ENCODE measurements at regions not wholly inside any gene's neighbourhood (a gene's known extent, or its start where the extent isn't known, plus 50 kb on each side); places are given as distances from the start of the nearest gene placed in this dataset.
"Not testable (repeated sequence)": the region's sequence is repeated elsewhere in the genome, so short reads cannot be mapped to it uniquely, and the experiment has no call there.

DNA sequence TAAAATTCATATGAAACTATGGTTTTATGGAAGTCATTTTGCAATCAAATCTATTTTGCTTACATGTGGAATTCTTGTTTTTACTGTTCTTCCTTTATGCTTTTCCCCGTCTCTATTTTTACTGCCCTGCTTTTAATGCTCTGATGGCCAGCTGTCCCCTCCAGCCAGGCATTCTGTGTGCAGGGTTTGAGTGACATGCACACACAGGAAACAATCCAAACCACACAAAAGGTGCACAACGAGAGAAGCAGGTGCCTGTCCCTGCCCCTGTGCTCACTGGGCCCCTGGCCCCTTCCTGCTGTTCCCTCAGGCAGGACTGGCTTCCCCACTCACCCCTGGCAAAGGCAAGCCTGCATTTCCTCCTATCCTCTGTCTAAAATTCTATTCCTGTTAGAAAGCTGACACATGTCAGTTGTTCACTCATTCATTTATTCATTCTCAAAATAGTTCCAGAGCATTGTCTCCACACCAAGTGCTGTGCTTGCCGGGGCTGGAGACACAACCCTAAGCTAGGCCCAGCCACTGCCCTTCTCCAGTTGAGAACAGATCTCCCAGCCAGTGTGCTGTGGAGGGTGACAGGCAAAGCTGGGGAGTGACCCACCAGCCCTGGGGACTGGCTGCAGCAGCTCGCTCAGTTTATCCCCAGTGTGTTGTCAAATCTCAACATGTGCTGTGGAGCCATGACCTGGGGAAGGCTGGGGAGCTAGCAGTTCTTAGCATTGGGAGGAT lies 346.3 kb downstream of the FBXW7 start:
- DNase-seq = peak; percentile 48

DNA sequence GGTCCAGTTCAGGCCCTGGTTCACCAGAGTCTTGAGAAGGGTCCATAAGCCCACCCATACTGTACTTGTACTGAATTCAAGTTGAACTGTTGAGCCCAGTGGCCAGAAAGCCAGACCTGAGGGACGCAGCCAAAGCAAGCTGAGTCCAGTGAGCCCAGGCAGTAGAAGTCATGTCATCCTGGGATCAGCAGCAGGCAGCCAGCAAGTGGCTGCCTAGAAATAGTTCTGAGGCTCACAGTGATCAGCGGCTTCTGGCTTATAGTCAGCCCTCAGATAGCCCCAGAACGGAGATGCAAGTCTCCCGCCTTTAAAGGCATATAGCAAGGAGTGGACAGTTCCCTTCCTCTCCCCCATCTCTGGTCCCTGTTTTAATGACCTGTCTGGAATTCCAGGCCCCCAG lies 347.1 kb downstream of the FBXW7 start:
- DNase-seq = no peak

DNA sequence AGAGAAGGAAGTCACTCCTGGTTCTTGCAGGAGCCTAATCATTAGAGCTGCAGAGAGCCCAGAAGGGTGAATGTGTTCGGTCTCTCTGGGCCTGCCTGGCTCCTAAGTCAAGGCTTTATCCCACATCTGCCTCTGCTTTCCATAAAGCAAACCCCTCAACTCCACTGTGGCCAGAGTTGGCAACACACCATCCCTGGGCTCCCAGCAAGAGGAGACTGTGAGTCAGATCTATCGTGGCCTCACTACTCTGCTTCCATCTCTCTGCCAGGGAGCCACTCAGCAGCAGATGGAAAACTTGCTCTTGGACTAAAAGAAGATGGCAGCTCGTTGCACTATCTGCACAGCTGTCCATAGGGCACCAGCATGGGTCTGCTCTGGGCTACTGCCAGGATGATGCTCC lies 348.2 kb downstream of the FBXW7 start:
- no peak for DNase-seq

DNA sequence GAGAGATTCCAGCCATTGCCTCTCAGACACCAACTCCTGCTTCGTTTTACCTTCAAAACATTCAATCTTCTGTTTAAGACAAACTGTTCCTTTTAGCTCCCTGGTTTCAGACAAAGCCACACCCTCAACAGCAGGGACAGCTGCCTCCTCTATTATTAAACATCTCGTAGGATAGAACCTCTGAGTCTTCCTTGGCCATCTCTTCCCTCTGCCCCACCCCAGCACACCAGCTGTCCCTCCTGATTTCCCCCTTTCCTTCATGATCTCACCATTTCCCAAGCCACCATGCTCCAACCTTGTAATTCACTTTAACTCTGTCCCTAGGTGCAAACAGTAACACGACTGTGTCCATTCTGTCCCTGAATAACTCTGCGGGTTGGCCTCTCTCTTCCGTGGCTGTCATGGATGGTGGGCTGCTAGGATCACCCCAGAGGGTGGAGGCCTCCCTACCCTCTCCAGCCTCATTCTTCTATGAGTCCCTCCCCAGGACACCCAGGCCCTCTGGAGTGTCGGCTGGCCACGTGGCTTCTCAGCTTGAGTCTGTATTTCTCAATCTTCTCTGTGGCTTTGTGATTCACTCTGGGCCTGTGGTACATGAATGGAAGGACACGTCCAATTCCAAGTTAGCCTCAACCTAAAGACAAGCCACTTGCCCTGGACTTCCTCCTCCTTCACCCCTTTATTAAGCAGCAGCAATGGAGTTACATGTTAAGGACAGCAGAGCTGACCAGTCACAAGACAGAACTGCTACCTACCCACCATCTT lies 349.9 kb downstream of the FBXW7 start:
- DNase-seq = no peak

DNA sequence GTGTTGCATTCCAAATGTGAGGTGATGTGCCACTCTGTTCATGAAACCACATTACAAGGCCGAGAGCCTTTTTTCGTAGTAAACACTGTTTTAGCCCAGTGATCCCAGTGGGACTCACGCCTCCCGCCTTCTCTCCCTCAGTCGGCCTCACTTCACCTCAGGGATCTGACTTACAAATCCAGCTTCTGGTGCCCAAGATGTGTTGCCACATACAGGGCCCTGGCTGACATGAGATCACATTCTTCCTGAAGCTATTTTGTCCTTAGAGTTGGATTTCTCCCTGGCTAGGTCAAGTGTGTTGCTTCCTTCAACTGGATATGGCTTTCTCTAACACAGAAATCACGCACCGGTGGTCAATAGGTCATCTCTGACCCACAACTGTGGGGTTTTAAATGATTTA lies 354.7 kb downstream of the FBXW7 start:
- no peak for DNase-seq

DNA sequence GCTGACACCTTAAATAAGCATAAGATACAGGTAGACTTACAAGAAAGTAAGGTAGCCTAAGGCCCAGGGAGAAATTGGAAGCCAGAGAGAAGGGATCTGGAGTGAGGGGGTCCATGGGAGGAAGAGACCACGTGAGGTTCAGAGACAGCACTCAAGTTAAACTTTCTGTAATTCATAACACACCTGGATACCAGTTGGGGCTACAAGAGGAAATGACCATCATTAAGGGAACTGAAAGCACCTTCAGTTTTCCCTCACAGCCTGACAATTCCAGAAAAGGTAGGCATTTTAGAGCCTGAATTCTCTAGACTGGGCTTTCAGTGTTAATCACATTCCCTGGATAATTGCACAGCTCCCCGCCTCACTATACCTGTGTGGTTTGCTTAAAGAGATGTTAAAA lies 355.5 kb downstream of the FBXW7 start:
- DNase-seq = no peak

DNA sequence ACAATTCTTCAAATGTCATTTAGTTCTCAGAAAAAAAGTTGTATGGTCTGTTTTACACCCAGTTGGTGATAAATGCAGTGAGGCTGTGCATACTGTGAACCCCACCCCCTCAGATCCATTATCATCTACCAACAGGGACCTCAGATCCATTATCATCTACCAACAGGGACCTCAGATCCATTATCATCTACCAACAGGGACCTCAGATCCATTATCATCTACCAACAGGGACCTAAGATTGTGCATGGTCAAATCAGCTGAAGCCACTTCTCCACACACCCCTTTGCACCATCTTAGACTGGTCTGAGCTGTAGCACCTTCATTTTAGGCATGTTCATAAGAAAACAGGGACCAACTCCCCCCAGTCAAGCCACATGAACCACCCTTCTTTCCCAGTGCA lies 358.4 kb downstream of the FBXW7 start:
- not testable (repeated sequence) for DNase-seq

DNA sequence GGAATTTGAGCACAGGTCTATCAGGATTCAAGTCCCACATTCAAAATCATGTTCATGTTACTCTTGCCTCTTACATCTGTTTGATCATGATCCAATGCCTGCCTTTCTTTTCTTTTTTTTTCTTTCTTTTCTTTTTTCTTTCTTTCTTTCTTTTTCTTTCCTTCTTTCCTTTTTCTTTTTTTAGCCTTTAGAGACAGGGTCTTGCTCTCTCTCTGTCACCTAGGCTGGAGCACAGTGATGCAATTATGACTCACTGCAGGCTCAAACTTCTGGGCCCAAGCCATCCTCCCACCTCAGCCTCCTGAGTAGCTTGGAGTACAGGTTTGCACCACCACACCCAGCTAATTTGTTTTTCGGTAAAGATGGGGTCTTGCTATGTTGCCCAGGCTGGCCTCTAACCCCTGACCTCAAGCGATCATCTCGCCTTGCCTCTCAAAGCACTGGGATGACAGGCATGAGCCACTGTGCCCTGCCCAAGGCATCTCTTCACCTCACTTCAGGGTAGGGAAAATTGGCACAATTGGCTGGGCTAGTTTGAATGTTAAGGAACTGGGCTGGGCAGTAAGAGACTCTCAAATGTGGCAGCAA lies 359.2 kb downstream of the FBXW7 start:
- no peak for DNase-seq

DNA sequence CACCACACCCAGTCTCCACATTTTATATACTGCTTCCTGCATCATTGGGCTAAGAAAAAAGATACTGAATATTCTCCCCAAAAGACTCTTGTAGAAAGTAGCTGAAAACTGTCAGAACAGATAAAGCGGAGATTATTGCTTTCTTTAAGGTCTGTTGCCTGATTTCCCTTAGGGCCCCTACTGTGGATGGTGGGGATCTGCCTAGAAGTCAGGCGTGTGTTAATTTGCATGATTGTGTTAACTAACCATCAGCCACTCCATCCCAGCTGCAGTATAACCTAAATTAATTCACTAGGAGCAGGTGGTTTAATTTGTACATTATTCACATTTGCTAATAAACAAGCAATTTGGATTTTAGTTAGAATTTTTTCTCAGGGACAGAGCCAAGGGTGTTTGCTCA lies 360.3 kb downstream of the FBXW7 start:
- no peak for DNase-seq

DNA sequence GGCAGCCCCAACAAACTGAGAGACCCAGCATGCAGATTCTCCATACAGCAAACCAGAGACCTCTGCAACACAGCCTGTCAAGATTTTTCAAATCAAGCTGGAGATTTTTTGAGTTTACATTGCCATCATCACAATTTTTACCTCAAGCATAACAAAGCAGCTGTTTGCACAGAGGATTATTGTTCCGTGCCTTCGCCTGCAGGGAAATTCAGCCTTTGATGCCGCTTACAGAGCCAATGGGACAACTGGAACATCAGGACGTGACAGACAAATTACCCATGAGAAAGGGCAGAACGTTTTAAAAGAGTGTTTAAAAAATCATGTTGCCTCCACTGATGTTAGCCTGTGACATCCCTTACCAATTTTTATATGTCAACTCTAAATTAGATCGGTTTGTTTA lies 363.7 kb downstream of the FBXW7 start:
- DNase-seq = no peak

DNA sequence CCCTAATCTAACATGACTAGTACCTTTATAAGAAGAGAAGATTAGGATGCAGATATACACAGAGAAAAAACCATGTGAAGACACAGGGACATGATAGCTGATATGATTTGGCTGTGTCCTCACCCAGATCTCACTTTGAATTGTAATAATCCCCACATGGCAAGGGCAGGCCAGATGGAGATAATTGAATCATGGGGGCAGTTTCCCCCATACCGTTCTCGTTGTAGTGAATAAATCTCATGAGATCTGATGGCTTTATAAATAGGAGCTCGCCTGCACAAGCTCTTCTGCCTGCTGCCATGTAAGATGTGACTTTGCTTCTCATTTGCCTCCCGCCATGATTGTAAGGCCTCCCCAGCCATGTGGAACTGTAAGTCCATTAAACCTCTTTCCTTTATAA lies 364.3 kb downstream of the FBXW7 start:
- no peak for DNase-seq

DNA sequence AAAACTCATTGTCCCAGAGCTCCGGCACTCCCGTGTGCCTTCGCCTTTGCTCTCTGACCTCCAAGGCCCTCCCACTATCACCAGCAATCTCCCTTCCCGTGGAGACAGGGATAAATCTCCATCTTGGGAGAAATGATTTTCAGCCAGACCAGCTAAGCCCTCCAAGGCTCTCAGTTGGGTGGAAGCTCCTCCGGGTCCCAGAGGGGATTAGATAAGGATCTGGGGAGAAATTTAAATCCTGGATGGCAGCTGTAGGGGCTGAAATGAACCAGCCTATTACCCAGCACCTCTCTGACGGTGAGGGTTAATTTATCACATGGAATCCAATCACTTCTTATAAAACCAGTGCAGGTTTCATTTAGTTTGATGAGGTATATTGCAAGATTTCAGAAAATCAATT lies 366.2 kb downstream of the FBXW7 start:
- no peak for DNase-seq

DNA sequence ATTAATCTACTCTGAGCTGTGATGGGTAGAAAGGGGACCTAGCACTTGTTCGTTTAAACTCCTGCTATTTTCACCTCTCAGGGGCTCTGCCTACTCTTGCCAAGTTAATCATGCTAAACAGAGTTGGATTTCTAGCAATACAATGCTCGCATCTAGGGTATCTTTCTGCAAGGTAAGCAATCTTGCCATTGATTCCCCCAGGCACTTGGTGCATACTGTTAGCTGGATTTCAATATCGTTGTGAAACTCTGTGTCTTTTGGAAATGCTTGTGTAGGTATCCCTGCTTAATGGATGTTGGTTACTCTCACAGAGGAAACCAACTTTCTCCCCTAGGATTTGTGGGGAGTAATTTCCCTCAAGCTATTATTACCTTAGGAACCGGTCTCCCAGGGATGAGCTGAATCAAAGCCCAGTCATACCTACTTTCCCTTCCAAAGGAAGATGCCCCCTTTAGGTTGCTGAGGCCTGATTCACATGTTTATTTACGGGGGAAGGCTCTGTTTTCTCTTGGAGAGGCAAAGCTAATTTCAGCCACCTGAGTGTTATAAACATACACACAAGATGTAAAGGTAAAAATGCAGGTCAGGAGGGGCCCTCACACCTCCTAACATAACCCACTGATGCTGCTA lies 366.8 kb downstream of the FBXW7 start:
- DNase-seq = no peak

DNA sequence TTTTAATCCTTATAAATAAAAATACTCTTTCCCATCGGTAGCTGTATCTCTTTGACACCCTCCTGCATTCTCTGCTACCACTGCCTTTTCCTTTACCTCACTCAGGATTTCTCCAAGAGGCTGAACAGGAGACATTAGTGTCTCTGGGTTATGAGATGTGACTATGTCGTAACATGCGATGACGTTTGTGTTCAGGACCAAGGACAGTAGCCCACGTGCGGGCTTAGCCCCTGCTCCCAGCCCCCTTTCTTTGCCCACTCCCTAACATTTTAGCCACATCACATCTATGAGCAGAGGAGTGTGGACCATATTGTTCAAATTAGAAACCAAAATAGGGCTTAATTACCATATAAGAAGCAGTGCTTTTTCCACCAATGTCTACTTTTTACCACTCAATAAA lies 369.3 kb downstream of the FBXW7 start:
- no peak for DNase-seq

DNA sequence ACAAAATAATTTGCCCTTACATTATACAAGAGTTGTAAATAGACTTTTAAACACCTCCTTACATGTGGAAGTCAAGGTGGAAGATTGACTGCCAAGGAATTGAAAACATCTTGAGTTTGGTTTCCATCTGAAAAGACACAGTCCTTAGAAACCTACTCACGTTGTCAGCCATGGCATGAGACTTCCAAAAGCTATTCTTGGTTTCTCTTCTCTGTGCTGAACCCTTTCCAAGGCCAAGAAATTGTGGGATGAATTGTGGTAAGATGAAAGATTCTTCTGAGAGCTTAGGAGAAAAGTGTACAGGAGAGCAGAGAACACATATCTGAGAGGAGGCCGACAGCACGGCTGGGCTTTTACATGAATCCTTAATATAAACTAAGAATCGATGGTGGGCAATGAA lies 370.0 kb downstream of the FBXW7 start:
- no peak for DNase-seq

DNA sequence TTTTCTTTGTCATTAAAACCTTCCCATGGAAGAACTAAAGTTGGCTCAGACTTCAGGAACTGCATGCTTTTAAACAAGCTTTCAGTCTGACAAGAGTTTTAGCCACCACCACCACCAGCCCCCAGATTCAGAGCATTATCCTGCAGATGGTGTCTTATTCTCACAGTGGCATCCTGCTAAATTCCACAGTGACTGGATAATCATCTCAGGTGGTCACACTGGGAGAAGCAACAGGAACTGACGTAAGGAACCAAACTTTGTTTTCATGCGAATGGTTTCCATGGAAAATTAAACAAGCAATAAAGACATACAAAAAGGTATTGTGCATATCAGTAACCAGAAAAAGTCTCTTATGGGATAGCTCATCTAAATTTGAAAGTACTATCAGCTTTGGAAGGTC lies 370.7 kb downstream of the FBXW7 start:
- DNase-seq = no peak

DNA sequence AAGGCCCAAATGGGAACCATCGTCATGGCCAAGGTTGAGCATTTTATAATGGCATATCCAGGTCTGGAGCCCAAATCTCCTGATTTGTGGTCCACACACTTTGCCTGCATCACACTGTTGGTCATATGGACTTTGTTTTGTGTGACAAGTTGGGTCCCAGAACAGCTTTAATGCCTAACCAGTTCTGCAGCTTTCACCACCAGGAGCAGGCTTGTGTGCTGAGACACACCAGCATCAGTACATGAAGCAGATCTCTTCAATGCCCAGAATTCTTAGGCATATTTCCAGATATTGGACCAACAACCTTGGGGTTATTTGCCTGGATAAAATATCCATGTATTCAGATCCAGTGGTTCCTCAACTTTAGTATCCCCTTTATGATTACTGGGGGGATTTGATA lies 371.3 kb downstream of the FBXW7 start:
- DNase-seq = no peak

DNA sequence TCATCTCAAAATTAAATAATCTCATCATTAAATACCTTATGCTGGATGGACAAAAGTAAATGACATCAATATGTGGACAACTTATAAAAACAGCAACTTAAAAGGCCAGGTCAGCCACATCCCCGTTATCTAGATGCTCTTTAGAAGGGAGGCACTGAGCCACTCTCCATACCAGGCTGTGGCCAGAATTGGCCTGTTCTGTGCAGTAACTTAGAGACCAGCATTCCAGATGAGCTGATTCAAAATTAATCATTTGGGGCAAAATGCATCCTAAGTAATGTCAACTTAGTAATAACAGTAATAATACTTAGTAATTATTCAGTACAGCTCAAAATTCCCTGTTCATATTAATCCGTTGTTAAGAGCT lies 373.6 kb downstream of the FBXW7 start:
- no peak for DNase-seq

DNA sequence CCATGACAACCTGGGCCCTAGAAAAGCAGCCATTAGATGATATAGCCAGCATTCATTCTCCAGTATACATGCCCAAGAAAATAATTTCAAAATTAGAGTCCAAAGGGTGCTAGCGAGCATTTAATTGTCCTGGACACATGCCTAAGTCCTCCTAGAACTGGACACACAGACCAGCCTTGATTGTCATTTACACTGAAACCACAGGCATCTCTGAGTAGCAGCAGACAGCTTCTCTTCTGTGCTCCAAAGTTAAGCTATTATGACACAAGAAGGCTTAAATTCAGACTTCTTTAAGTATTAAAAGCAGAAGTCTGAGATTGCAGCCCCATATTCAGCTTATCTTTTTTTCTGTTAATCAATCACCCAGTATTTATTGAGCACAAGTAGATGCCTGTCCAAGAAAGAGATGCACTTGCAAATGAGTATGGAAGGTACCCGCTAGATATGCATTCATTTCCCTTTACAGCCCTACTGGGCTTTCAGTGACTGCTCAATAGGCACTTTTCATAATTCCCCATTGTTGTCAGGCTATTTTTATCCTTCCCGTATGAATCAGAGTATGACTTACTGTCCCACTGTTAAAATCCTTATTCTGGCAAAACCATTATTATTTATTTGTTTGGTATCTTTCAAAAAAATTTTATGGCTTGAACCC lies 374.1 kb downstream of the FBXW7 start:
- no peak for DNase-seq

DNA sequence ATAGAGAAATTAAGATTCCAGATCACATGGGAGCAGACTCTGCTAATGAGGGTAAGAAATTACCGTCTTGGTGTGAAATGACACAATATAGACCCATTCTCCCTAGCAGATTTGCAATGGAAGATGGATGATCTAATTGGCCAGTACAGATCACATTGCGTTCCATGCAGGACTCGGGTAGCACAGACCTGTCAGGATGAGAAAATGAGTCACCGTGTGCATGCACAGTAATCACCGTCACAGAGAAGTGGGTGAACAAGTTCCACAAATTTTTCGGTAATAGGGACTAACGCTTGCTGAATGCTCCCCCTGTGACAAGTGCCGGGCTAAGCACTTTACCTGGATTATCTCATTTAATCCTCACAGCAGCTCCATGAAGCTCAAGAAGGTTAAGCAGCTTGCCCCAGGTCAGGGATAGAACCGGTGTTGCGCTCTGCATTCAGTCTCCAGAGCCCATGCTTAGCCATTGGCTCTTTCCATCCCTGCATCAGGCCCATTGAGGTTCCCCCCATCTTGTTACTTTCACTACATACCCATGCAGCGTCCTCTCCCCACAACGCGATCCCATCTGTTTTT lies 375.6 kb downstream of the FBXW7 start:
- no peak for DNase-seq

DNA sequence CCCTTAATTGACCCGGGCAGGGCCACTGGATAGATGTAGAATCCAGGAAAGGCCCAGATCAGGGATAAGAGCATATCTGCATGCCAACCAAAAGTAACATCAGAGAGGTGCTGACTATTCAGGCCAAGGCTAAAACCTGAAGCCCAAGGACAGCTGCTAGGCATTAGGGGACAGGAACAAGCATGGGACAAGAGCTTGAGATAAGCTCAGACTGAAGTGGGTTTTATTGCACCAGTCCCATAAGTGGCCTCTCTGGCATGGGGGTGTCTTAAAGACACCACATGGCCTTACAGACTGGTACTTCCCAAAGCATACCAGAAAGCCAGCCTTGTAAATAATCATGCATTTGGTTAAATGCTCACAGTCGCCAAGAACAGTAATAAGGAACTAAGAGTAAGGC lies 376.1 kb downstream of the FBXW7 start:
- no peak for DNase-seq

DNA sequence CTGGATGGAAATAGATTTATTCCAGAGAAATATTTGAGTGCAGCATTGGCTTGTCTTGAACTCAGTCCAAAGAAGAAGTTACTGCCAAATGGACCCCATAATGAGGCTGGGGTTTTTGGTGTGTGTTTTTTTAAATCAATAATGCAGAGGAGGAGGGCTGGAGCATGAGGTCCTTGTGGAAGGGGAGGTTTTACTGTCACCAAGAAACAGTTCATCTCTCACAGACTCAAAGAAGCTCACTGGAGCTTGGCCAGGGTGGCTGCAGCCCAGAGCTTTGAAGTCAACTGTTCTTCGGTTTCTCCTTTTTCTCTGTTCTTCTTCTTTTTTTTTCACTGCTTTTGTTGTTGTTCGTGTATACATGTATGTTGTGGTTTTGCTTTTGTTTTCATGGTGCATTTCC lies 377.7 kb downstream of the FBXW7 start:
- no peak for DNase-seq

DNA sequence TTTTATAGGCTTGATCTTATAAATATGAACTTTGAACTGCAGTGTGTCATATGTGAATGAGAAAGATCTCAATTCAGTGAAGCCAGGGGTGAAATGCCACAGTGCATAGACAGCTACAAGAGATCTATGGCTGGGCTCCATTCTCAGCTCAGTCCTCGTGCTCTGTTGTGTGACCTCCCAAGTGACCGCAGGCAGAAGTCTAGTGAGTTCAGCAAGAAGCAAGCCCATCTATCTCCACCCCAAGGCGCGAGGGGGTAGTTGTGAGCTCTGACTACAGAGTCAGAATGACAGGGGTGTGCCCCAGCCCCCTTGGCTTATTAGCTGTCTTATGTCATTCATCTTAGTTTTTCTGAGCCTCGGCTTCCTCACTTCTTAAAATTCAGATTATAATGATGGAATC lies 378.3 kb downstream of the FBXW7 start:
- DNase-seq = no peak

All from NCI-H2029 (cell line).